ENCODE measurements at regions not wholly inside any gene's neighbourhood (a gene's known extent, or its start where the extent isn't known, plus 50 kb on each side); places are given as distances from the start of the nearest gene placed in this dataset.

- WGBS, 2 donors (ENCODE audit: low coverage in 1 of 2), result 43 to 56% methylated on average over 1 of the region's 1 CpG
- H3K27ac ChIP-seq, result no peak overlapping the region
- TF ChIP-seq EP300 (IDR thresholded peaks at IDR 0.05) (no peak), POLR2A (IDR thresholded peaks at IDR 0.05) (no peak), POLR2AphosphoS5 (IDR thresholded peaks at IDR 0.05) (no peak), CTCF (IDR thresholded peaks at IDR 0.05) (no peak)
These were observed 821.9 kb downstream of the VRK1 start for GRCh38 chr14:97618917-97619690.

GRCh38 chr14:97620066-97620465 is 822.9 kb downstream of the VRK1 start:
- H3K9me3 ChIP-seq, result peaks cover 0 to 8% (median 0%) of the 10 kb centered on the region in 3 donors
- 34 to 57% methylated on average over 5 of the region's 5 CpGs for WGBS, 2 donors (ENCODE audit: low coverage in 1 of 2)
- ATAC-seq, result no peak

More at GRCh38 chr14:97618917-97619690, 821.9 kb downstream of the VRK1 start:
- no peaks in the 10 kb centered on the region for H3K4me1 ChIP-seq
- no peak for ATAC-seq
- H3K27me3 ChIP-seq, result no peaks in the 10 kb centered on the region
- H3K4me3 ChIP-seq, result no peak overlapping the region
- H3K36me3 ChIP-seq, result no peaks in the 10 kb centered on the region
- peaks cover 0 to 18% (median 0%) of the 10 kb centered on the region in 3 donors for H3K9me3 ChIP-seq

GRCh38 chr14:97624985-97625384 is 827.8 kb downstream of the VRK1 start:
- no peak for ATAC-seq

More at GRCh38 chr14:97620066-97620465, 822.9 kb downstream of the VRK1 start:
- H3K4me3 ChIP-seq, result no peak overlapping the region
- H3K36me3 ChIP-seq, result no peaks in the 10 kb centered on the region
- no peak overlapping the region for H3K27ac ChIP-seq
- no peak for TF ChIP-seq CTCF (IDR thresholded peaks at IDR 0.05)
- TF ChIP-seq POLR2A (IDR thresholded peaks at IDR 0.05), result no peak
- TF ChIP-seq EP300 (IDR thresholded peaks at IDR 0.05), result no peak
- no peak for TF ChIP-seq POLR2AphosphoS5 (IDR thresholded peaks at IDR 0.05)
- no peaks in the 10 kb centered on the region for H3K27me3 ChIP-seq
- no peaks in the 10 kb centered on the region for H3K4me1 ChIP-seq

GRCh38 chr14:97625477-97625876 is 828.3 kb downstream of the VRK1 start:
- no peak overlapping the region for H3K27ac ChIP-seq
- 27 to 35% methylated on average over 2 to 3 of the region's 3 CpGs for WGBS, 2 donors (ENCODE audit: low coverage in 1 of 2)
- TF ChIP-seq POLR2AphosphoS5 (IDR thresholded peaks at IDR 0.05), result no peak
- peaks cover 3% of the 10 kb centered on the region for H3K27me3 ChIP-seq
- H3K36me3 ChIP-seq, result no peaks in the 10 kb centered on the region
- H3K4me3 ChIP-seq, result no peak overlapping the region
- no peaks in the 10 kb centered on the region for H3K9me3 ChIP-seq
- ATAC-seq, result no peak
- H3K4me1 ChIP-seq, result no peaks in the 10 kb centered on the region

More at GRCh38 chr14:97624985-97625384, 827.8 kb downstream of the VRK1 start:
- no peaks in the 10 kb centered on the region for H3K36me3 ChIP-seq
- no peak overlapping the region for H3K27ac ChIP-seq
- TF ChIP-seq POLR2A (IDR thresholded peaks at IDR 0.05) (no peak), EP300 (IDR thresholded peaks at IDR 0.05) (no peak), CTCF (IDR thresholded peaks at IDR 0.05) (no peak)
- H3K27me3 ChIP-seq, result no peaks in the 10 kb centered on the region
- no peaks in the 10 kb centered on the region for H3K9me3 ChIP-seq
- 78 to 100% methylated on average over 1 of the region's 1 CpG for WGBS, 2 donors (ENCODE audit: low coverage in 1 of 2)
- H3K4me3 ChIP-seq, result no peak overlapping the region
- H3K4me1 ChIP-seq, result no peaks in the 10 kb centered on the region

- ATAC-seq, result no peak
- Histone ChIP-seq H3K27me3 (peaks cover 4% of the 10 kb centered on the region), H3K27ac (no peak overlapping the region), H3K36me3 (no peaks in the 10 kb centered on the region), H3K4me3 (no peak overlapping the region), H3K4me1 (no peaks in the 10 kb centered on the region), H3K9me3 (no peaks in the 10 kb centered on the region)
- TF ChIP-seq EP300 (IDR thresholded peaks at IDR 0.05), result no peak
- no peak for TF ChIP-seq POLR2AphosphoS5 (IDR thresholded peaks at IDR 0.05)
- TF ChIP-seq POLR2A (IDR thresholded peaks at IDR 0.05), result no peak
- TF ChIP-seq CTCF (IDR thresholded peaks at IDR 0.05), result no peak
- WGBS, 2 donors (ENCODE audit: low coverage in 1 of 2), result 21 to 40% methylated on average over 2 to 4 of the region's 4 CpGs
These were observed 828.9 kb downstream of the VRK1 start for GRCh38 chr14:97626088-97626487.
